ENCODE measurements at regions not wholly inside any gene's neighbourhood (a gene's known extent, or its start where the extent isn't known, plus 50 kb on each side); places are given as distances from the start of the nearest gene placed in this dataset.
"Not testable (repeated sequence)": the region's sequence is repeated elsewhere in the genome, so short reads cannot be mapped to it uniquely, and the experiment has no call there.

- H3K4me3 ChIP-seq (ENCODE audit: low read depth, low read length, poor library complexity, severe bottlenecking), result no peak overlapping the region
- no peak for TF ChIP-seq EZH2 (IDR thresholded peaks at IDR 0.05; ENCODE audit: borderline replicate concordance, low read depth, low read length, poor library complexity, severe bottlenecking)
- no peak for TF ChIP-seq CTCF (conservative IDR thresholded peaks at IDR 0.05; ENCODE audit: low read depth, low read length)
- H3K9me3 ChIP-seq (ENCODE audit: low read depth, low read length, poor library complexity, severe bottlenecking), result no peaks in the 10 kb centered on the region
- intact Hi-C loops (cut with micrococcal nuclease; ENCODE audit: unreplicated experiment), result no loop called here
- ChIA-PET POLR2A (ENCODE audit: low non-redundant PET) (no interaction called here), CTCF (no interaction called here)
- H3K4me1 ChIP-seq (ENCODE audit: insufficient read depth, low read length, poor library complexity, severe bottlenecking), result no peaks in the 10 kb centered on the region
- no peaks in the 10 kb centered on the region for H3K27me3 ChIP-seq (replicated peaks; ENCODE audit: insufficient read depth, low read depth, low read length, poor library complexity)
- no peak for DNase-seq (ENCODE audit: low spot score)
- BruUV-seq (replicated peaks), result no TSS peak
- no peak overlapping the region for H3K27ac ChIP-seq (ENCODE audit: low read depth, low read length, poor library complexity, severe bottlenecking)
- H3K36me3 ChIP-seq (ENCODE audit: insufficient read depth, low read length, poor library complexity, severe bottlenecking), result no peaks in the 10 kb centered on the region
Observed at GRCh38 chr3:70618151-70618550, 305.7 kb upstream of the MDFIC2 start.

GRCh38 chr3:70617349-70617748 lies 304.9 kb upstream of the MDFIC2 start:
- H3K27ac ChIP-seq (ENCODE audit: low read depth, low read length, poor library complexity, severe bottlenecking); CTCF ChIA-PET; H3K36me3 ChIP-seq (ENCODE audit: insufficient read depth, low read length, poor library complexity, severe bottlenecking); H3K9me3 ChIP-seq (ENCODE audit: low read depth, low read length, poor library complexity, severe bottlenecking); BruUV-seq (replicated peaks); H3K4me3 ChIP-seq (ENCODE audit: low read depth, low read length, poor library complexity, severe bottlenecking); POLR2A ChIA-PET (ENCODE audit: low non-redundant PET); intact Hi-C loops (cut with micrococcal nuclease; ENCODE audit: unreplicated experiment); H3K27me3 ChIP-seq (replicated peaks; ENCODE audit: insufficient read depth, low read depth, low read length, poor library complexity); DNase-seq (ENCODE audit: low spot score); H3K4me1 ChIP-seq (ENCODE audit: insufficient read depth, low read length, poor library complexity, severe bottlenecking): not testable (repeated sequence)

- Histone ChIP-seq H3K9me3 (ENCODE audit: low read depth, low read length, poor library complexity, severe bottlenecking) (no peaks in the 10 kb centered on the region), H3K27ac (ENCODE audit: low read depth, low read length, poor library complexity, severe bottlenecking) (no peak overlapping the region), H3K4me1 (ENCODE audit: insufficient read depth, low read length, poor library complexity, severe bottlenecking) (no peaks in the 10 kb centered on the region), H3K27me3 (replicated peaks; ENCODE audit: insufficient read depth, low read depth, low read length, poor library complexity) (no peaks in the 10 kb centered on the region), H3K4me3 (ENCODE audit: low read depth, low read length, poor library complexity, severe bottlenecking) (no peak overlapping the region), H3K36me3 (ENCODE audit: insufficient read depth, low read length, poor library complexity, severe bottlenecking) (no peaks in the 10 kb centered on the region)
- POLR2A ChIA-PET (ENCODE audit: low non-redundant PET), result no interaction called here
- DNase-seq (ENCODE audit: low spot score), result no peak
- BruUV-seq (replicated peaks), result no TSS peak
- TF ChIP-seq EZH2 (IDR thresholded peaks at IDR 0.05; ENCODE audit: borderline replicate concordance, low read depth, low read length, poor library complexity, severe bottlenecking), result no peak
- no peak for TF ChIP-seq CTCF (conservative IDR thresholded peaks at IDR 0.05; ENCODE audit: low read depth, low read length)
- intact Hi-C loops (cut with micrococcal nuclease; ENCODE audit: unreplicated experiment), result no loop called here
- CTCF ChIA-PET, result no interaction called here
Observed at GRCh38 chr3:70615286-70615685, 302.8 kb upstream of the MDFIC2 start.

- no peak overlapping the region for H3K4me3 ChIP-seq (ENCODE audit: low read depth, low read length, poor library complexity, severe bottlenecking)
- H3K27ac ChIP-seq (ENCODE audit: low read depth, low read length, poor library complexity, severe bottlenecking), result no peak overlapping the region
- TF ChIP-seq EZH2 (IDR thresholded peaks at IDR 0.05; ENCODE audit: borderline replicate concordance, low read depth, low read length, poor library complexity, severe bottlenecking) (no peak), CTCF (conservative IDR thresholded peaks at IDR 0.05; ENCODE audit: low read depth, low read length) (no peak)
- H3K9me3 ChIP-seq (ENCODE audit: low read depth, low read length, poor library complexity, severe bottlenecking), result no peaks in the 10 kb centered on the region
- ChIA-PET CTCF (no interaction called here), POLR2A (ENCODE audit: low non-redundant PET) (no interaction called here)
- intact Hi-C loops (cut with micrococcal nuclease; ENCODE audit: unreplicated experiment), result no loop called here
- BruUV-seq (replicated peaks), result no TSS peak
- H3K36me3 ChIP-seq (ENCODE audit: insufficient read depth, low read length, poor library complexity, severe bottlenecking), result no peaks in the 10 kb centered on the region
- DNase-seq (ENCODE audit: low spot score), result no peak
- no peaks in the 10 kb centered on the region for H3K27me3 ChIP-seq (replicated peaks; ENCODE audit: insufficient read depth, low read depth, low read length, poor library complexity)
- H3K4me1 ChIP-seq (ENCODE audit: insufficient read depth, low read length, poor library complexity, severe bottlenecking), result no peaks in the 10 kb centered on the region
Observed at GRCh38 chr3:70614111-70614510, 301.7 kb upstream of the MDFIC2 start.
